Astrocyte of the cerebellum (primary cell): ENCODE measurements at regions not wholly inside any gene's neighbourhood (a gene's known extent, or its start where the extent isn't known, plus 50 kb on each side); places are given as distances from the start of the nearest gene placed in this dataset.

Experiments used
- DNase-seq: peaks from one replicate; pipeline ENCODE4 v3.0.0-alpha.2; 2011; ENCODE audit warnings: low read depth
- H3K4me3 ChIP-seq: 2 replicates; pipeline ENCODE4 v1.5.1; 2011; ENCODE audit warnings: mild to moderate bottlenecking, low read depth, low read length, moderate library complexity
- in situ Hi-C: cut with HindIII; loops from 2 replicates; pipeline ENCODE4 v1.10.0; 2017; ENCODE audit warnings: low sequenced_read_pairs
- TF ChIP-seq, protein P1 (sequence below): IDR thresholded peaks from 2 replicates; pipeline ENCODE4 v1.5.1; 2012; ENCODE audit warnings: low read length, low read depth, moderate library complexity, mild to moderate bottlenecking; ENCODE audit errors: missing control alignments

DNA sequence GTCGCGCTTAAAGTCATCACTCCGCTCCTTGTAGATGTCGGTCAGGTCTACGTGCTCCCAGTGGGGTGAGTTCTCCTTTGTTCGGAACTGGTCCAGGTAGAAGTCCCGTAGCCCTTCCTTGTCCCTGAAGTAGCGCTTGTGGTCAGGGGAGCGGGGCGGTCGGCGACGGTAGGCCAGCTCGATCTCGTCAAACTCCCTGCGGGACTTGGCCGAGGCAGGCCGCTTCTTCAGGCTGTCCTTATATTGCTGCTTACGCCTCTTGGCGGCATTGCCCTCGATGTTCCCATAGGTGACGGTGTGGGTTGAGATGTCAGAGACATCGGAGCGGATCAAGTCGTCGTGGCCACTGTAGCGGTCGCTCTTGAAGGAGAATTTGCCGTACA, 367.2 kb downstream of the EMP1 start:
- TF ChIP-seq, protein P1, sequence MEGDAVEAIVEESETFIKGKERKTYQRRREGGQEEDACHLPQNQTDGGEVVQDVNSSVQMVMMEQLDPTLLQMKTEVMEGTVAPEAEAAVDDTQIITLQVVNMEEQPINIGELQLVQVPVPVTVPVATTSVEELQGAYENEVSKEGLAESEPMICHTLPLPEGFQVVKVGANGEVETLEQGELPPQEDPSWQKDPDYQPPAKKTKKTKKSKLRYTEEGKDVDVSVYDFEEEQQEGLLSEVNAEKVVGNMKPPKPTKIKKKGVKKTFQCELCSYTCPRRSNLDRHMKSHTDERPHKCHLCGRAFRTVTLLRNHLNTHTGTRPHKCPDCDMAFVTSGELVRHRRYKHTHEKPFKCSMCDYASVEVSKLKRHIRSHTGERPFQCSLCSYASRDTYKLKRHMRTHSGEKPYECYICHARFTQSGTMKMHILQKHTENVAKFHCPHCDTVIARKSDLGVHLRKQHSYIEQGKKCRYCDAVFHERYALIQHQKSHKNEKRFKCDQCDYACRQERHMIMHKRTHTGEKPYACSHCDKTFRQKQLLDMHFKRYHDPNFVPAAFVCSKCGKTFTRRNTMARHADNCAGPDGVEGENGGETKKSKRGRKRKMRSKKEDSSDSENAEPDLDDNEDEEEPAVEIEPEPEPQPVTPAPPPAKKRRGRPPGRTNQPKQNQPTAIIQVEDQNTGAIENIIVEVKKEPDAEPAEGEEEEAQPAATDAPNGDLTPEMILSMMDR, result no peak
- H3K4me3 ChIP-seq, result no peak overlapping the region
- DNase-seq, result no peak
- in situ Hi-C loops, result no loop called here

DNA sequence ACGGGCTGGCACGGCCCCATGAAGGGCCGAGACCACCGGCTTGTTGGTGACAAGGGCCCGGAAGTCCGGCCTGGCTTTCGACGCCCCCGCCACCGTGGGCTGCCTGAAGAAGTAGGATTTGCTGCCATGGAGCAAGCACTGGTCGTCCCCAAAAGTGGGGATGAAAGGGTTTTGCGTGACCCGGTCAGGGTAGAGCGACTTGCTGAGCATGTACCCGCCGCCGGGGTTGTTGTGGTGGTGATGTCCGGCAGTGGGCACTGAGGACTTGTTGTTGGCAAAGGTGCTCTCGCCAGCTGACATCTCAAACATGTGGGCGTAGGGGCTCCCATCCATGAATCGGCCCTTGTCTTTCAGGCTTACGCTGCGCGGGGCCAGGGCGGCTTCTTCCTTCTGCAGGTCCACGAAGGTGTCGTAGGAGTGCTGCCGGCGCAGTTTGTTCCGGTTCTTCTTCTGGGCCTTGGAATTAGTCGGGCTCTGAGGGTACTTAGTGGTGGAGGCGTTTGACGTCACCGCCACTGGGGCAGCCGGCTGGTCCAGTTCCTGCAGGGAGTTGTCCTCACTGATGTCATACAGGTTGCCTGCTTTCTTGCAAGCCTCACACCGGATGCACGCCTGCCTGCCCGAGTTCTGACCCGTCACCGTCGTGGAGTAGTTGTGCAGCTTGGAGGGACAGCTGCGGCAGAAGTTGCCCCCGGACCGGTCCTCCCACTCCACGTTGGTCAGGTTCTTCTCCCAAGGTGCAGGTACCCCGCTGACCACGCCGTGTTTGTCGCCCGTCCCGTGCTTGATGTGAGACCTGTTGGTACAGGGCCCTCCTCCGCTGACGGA, 366.6 kb downstream of the EMP1 start:
- TF ChIP-seq, protein P1, result no peak
- no peak for DNase-seq
- in situ Hi-C loops, result no loop called here
- H3K4me3 ChIP-seq, result no peak overlapping the region

DNA sequence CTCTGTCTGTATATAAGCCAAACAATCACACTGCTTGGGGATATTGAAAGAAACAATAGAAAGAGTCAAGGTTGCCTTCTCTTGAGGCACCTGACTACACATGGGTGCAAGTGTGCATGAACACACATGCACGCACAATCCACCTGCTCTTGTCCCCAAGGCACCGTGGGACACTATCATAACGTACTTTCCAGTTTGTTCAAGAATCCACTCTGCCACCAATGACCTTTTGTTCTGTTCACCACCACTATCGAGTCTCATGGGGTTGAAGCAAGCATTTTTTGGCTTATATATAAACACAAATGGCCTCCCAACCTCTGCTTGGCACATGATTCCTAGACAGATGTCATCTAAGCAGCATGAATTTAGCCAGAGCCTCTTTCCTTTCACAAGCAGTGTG, 365.4 kb downstream of the EMP1 start:
- in situ Hi-C loops, result no loop called here
- H3K4me3 ChIP-seq, result no peak overlapping the region
- TF ChIP-seq, protein P1, result no peak
- DNase-seq, result no peak

DNA sequence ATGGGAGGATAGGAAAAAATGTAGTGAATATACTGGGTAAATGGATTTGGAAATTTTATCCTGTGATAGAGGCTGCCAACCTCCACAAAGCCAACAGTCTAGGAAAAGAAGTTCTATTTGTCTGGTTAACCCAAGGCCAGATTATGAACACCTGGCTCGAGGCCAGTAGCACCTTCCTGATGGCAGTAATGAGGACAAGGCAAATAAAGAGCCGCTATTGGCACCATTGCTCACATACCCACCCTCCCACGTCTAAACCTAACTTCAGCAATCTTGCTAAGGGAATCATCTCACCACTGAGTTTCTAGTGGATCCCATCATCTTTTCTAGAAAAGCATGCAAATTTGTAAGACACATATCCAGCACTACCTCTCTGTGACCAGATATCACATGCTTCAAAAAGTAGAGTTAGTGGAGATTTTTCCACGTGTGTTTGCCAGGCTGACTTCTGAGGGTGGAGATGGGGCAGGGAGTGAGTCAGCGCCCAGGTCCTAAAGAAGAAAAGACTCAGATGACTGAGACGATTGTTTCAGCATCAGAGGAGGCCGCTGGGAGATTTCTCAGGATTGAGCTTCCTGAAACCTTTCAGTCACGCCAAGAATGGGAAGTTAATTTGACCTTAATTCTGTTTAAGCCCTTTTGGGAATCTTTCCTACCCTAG, 362.9 kb downstream of the EMP1 start:
- no peak for DNase-seq
- TF ChIP-seq, protein P1, result no peak
- no peak overlapping the region for H3K4me3 ChIP-seq
- in situ Hi-C loops, result no loop called here

DNA sequence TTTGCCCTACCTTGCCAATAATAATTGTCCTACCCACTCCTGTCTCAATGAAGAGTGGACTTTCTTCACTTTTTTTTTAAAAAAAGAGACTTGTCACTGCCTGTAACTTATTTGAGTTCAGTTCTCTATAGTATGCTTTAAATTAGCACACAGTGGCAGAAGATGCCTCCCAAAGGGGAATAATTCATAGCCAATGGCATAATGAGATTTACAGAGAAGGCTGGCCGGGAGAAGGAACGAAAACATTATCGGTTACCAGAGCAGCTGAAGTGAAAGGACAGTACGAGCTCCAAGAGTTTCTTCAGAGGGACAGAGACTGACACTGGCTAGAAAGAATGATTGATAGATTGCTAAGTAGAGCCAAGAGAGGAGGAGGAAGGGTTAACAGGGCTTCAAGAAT, 356.3 kb downstream of the EMP1 start:
- DNase-seq, result no peak
- H3K4me3 ChIP-seq, result no peak overlapping the region
- in situ Hi-C loops, result no loop called here
- TF ChIP-seq, protein P1, result no peak

DNA sequence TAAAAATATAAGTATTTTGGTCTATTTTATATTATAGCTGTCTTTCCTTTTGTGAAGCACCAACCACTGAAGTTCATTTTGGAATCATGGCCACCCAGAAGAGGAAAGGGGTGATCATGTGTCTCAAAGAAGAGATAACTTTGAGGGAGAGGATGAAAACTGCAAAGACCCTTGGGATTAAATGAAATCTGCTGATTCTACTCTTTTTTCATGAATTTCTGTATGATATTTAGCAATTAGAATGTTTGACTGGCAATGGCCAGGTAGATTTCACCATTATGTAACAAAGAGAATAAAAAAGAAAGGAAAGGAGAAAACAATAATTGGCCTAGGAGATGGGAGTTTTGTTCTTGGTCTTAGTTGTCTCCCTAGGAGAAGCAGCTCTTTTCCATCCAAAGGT, 350.8 kb downstream of the EMP1 start:
- TF ChIP-seq, protein P1, result no peak
- in situ Hi-C loops, result no loop called here
- no peak overlapping the region for H3K4me3 ChIP-seq

More for the DNA sequence above, 350.8 kb downstream of the EMP1 start:
- no peak for DNase-seq
